Stimulated activated CD4-positive, alpha-beta T cell treated with anti-CD3 and anti-CD28 coated beads, Interleukin-4, amount 100 ng/mL, for 4 hours (primary cell): ENCODE measurements at regions not wholly inside any gene's neighbourhood (a gene's known extent, or its start where the extent isn't known, plus 50 kb on each side); places are given as distances from the start of the nearest gene placed in this dataset.
A peak's percentile ranks its signal among the peaks of the same experiment; 100 is the strongest.

Experiments
- DNase-seq, 2 experiments: peaks; one replicate each; pipeline ENCODE4 v3.0.0-alpha.2; 2020

DNA sequence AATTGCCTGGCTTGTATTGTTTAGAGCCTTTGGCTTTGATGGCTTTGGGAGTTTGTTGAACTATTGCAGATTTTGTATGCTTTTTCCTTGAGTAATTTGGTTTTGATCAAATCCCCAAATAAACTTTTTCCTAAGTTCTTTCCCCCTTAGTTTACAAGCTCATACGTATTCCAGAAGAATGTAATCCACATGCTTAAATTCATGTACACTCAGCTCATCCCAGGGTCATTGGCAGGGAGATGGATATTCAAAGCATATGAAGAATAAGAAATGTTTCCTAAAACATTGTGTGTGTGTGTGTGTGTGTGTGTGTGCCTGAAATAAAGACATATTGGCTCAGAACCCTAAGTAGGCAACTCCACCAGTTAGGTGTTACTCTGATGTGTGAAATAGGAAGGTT is 89.4 kb downstream of the TMEM30B start:
- no peak for DNase-seq

GRCh38 chr14:61190341-61190740 is 90.8 kb downstream of the TMEM30B start:
- DNase-seq, result no peak

- DNase-seq, result peak in 1 of 2 experiments; percentile 17
Observed at GRCh38 chr14:61188978-61189808, 91.9 kb downstream of the TMEM30B start.

DNA sequence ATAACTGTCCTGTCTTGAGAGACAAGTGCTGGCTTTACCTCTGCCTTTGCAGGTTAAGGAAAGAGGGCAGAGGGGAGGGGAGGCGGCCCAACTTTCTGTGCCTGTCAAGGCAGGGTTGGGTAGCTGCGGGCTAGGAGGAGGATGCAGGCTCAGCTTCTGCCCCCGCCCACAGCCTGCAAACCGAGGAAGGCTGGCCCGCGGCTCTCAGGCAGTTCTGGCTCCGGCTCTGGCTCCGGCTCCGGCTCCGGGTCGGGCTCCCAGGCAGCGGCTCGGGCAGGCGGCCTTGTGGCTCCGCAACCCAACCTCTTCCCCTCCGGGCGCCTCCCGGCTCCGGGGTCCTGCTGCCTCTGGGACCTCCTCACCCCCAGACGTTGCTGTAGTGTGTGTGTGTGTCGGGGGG is 92.9 kb downstream of the TMEM30B start:
- no peak for DNase-seq

- no peak for DNase-seq
Observed at GRCh38 chr14:61187196-61187905, 93.8 kb downstream of the TMEM30B start.

GRCh38 chr14:61186341-61187195 is 94.6 kb downstream of the TMEM30B start:
- no peak for DNase-seq

DNA sequence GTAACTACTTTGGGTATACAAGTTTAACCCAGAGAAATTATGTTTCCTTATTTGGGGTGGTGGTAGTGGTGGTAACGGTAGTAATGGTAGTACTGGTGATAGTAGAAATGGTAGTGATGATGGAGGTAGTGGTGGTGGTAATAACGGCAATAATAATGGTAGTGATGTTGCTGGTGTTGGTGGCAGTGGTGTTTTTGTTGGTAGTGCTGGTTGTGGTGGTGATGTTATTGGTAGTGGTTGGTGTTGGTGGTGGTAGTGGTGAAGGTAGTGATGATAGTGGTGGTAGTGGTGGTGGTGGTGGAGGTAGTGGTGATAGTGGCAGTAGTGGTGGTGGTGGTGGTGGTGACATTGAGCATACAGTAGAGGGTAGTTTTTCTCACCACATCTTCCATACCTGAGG is 95.6 kb downstream of the TMEM30B start:
- DNase-seq, result no peak

DNA sequence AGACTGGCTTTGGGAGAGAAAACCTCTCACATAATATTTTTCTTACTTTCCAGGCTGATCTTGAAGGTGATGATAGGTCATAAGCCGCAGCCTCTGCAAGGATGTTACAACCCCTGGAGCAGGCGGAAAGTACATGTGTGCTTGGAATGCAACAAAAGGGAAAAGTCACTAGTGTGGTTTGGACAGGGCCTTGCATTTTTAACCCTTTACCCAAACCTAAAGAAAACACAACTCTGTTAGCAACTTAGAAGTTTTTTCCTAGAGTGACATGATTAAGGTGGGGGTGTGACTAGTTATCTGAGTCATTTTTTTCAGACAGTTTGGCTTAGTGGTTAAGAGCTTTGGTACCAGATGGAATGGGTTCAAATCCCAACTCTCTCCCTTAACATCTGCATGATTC is 97.0 kb downstream of the TMEM30B start:
- DNase-seq, result no peak

- no peak for DNase-seq
Observed at GRCh38 chr14:61183196-61183885, 97.8 kb downstream of the TMEM30B start.

DNA sequence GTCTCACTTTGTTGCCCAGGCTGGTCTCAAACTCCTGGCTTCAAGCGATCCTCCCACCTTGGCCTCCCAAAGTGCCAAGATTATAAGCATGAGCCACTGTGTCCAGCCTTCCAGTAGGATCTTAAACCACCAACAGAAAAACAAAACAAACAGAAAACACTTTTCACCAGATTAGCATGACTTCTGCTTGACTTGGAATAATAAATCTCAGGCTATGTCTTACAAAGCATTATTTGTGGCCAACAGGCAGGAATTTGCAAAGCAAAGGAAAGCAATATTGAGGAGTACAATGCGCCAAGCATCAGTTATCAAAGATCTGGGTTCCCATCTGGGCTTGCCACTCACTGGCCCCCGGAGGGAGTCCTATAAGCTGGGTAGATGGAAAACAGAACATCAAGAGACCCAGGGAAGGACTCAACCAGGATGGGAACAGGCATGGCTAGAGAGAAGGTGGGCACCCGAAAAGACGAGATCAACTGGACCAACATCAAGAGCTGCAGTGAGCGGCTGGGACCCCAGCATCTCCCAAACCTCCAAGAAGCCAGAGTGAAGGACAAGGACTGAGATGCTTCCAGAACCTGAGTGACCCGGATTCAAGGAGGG is 101.2 kb downstream of the TMEM30B start:
- no peak for DNase-seq

- no peak for DNase-seq
Observed at GRCh38 chr14:61179061-61179690, 102.0 kb downstream of the TMEM30B start.

DNA sequence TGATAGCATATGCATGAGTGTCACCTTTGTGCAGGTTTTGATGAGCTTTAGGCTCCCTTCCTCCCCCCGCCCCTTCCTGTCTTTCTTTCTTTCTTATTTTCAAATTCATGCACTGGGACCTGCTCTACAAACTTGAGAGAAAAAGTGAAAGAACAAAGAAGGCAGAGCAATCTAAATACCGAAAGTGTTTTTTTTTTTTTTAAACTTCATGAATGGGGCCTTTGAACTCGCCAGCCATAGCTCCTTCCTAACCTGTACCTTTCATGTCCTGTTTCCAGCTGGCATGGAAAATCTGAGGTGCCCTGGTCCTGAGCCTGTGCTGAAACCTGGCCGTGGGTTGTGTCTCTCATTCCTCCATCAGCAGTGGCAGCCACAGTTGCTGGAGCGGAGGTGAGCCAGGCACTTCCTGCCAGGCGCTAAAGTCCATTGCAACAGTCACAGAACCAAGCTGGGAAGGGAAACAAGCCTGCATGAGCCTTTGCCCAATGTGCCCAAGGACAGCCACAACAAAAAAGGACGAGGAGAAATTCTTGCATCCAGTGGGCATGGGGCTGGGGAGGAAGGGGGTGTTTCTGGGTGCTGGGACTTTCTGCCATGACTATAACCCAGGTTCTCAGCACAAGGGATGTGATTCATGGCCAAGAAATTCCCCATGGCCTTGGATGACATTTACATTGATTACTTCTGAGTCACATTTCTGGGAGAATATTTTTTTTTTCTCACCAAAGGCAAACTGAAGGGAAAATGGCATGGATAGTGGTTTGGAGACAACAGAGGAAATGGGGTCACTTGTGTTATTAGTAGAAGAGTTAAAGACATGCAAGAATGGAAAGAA is 102.7 kb downstream of the TMEM30B start:
- DNase-seq, result peak; percentile 35 to 36

DNA sequence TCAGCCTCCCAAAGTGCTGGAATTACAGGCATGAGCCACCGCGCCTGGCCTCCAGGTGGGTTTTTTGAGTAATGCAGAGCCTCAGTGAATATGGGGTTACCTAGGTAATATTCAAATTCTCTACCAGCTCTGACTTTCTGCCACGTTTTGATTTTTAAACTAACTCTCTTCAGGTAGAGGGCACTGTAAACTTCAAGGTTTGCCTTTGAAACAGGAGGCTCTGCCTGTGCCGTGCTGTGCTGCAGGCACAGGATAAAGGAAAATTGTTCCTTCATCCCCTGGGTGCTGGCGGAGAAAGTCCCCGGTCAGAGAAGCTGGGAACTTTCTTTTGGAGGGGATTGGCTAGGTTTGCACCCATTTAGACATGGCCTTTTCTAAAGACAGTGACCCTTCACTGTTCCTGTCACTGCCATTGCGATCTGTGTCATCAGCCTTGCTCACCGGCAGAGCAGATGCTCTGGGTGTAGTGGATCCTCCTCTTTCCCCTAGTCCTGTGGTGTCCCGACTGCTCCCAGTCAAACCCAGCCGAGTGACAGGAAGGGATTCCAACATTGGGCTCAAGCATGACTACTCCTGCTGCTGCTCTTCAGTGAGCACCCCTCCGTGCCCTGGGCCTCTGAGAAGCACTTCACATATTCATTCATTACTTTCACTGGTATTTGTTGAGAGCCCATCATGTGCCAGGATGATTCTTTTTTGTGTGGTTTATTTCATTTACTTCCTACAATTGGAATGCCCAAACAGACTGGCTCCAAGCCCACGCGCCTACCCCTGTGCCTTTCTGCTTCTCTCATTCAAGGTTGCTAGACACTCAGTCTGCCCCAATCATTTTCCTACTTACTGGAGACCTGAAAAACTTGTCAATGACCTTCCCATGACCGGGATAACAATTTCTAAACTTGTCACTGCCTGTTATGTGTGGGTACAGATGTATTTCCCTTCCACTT is 103.6 kb downstream of the TMEM30B start:
- no peak for DNase-seq

DNA sequence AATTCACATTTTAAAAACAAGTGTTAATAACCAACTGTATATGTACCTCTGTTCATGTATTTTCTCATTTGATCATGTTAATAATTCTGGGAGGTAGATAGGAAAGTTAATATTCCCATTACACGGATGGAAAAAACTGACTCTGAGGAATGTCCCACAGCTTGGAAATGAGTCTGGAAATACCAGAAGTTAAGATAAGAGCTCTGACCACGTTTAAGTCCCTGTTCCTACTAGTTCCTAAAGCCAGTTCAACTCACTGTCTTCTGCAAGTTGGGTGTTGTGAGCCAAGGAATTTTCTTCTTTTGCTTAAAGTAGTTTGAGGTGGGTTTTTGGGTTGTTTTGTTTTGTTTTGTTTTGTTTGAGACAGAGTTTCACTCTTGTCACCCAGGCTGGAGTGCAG is 104.5 kb downstream of the TMEM30B start:
- no peak for DNase-seq

DNA sequence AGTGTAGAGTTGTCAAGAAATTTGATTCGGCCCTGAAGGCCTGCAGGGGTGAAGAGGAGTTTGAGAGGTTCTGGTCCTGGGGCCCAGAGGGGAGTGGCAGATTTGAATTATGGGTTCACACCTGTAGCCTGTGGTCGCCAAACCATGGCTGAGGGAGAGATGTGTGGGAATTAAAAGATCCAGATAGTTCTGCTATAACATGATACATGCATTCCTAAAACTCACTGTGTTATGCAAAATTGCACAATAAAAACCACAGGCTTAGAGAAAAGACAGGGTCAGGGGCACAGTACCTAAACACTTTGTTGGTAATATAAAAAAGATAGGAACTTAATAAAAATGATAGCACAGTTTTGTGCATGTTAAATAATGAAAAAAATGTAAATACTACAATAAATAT is 106.2 kb downstream of the TMEM30B start:
- no peak for DNase-seq

GRCh38 chr14:61174441-61174891 is 106.7 kb downstream of the TMEM30B start:
- no peak for DNase-seq

DNA sequence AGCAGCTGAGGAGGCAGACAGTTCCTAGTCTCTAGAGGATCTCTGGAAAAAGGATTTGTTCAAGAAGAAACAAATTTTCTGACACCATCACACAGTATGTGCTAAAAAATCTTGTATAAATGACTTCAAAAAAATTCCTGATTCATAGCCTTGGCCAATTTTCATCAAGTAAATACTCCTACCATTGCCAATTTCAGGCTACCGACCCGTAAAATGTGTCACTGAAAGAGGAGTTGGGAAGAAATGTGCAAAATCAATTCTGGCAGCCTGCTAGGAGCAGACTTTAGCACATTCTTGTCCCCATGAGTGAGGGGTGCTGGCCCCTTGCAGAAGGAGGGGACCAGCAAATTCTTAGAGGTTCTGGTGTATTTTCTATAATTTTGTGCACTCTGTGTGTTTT is 109.4 kb downstream of the TMEM30B start:
- no peak for DNase-seq

GRCh38 chr14:61168141-61168540 is 113.0 kb downstream of the TMEM30B start:
- DNase-seq, result no peak

DNA sequence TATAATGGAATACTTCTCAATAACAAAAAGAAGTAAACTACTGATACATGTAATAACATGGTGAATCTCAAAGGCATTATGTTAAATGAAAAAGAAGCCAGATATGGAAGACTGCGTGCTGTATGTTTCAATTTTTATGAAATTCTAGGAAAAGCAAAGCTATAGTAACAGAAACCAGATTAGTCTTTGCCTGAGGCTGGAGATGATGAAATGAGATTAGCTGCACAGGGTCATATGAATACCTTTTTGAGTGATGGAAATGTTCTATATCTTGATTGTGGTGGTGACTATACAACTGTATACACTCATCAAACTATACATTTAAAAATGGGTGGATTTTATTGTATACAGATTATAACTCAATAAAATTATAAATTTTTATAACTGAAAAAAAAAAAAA is 113.5 kb downstream of the TMEM30B start:
- DNase-seq, result no peak

DNA sequence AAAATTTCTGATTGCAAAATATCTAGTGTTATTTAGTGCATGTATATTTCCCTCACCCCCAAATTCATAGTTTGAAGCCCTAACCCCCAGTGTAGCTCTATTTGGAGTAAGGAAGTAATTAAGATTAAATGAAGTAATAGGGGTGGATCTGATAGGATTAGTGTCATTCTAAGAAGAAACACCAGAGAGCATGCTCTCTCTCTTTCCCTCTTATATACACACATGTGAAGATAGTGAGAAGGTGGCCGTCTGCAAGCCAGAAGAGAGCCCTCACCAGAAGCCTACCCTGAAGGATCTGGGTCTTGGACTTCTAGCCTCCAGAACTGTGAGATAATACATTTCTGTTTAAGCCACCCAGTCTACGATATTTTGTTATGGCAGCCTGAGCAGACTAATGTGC is 120.3 kb downstream of the TMEM30B start:
- DNase-seq, result no peak
